GM12878 (cell line): ENCODE measurements at regions not wholly inside any gene's neighbourhood (a gene's known extent, or its start where the extent isn't known, plus 50 kb on each side); places are given as distances from the start of the nearest gene placed in this dataset.

Experiments
- ATAC-seq: fragments of 200-7000 bp; cut with Tn5 transposase; 3 replicates; pipeline ENCODE4 v1.9.1; 2020; ENCODE audit warnings: mild to moderate bottlenecking, moderate library complexity
- BruUV-seq: library from RNA; stranded (reverse); fragments of 400-500 nt; replicated peaks from 2 replicates; lab custom pipeline; 2021; lab: Mats Ljungman, UMichigan
- CTCF ChIA-PET: fragments of 300-600 bp; sonication (Branson Sonifier 250); formaldehyde crosslinking; extraction: SDS; loops from one replicate; lab custom pipeline; 2021; ENCODE audit warnings: inconsistent platforms; lab: Yijun Ruan, JAX
- POLR2A ChIA-PET: fragments of 350-600 bp; formaldehyde crosslinking; extraction: SDS; loops from one replicate; lab custom pipeline; 2021; ENCODE audit warnings: inconsistent platforms; lab: Charles Lee
- RAD21 ChIA-PET: fragments of 300-600 bp; sonication (Branson Sonifier 250); formaldehyde crosslinking; loops from one replicate; lab custom pipeline; 2023; ENCODE audit warnings: antibody characterized with exemption; ENCODE audit not compliant: unreplicated experiment; lab: Charles Lee
- SMC1A ChIA-PET: fragments of 300-600 bp; sonication (Branson Sonifier 250); formaldehyde crosslinking; loops from one replicate; lab custom pipeline; 2023; ENCODE audit not compliant: unreplicated experiment, uncharacterized antibody; lab: Charles Lee
- DNase-seq: peaks from one replicate; pipeline ENCODE4 v3.0.0-alpha.2; 2011; ENCODE audit warnings: low read depth, low spot score
- FAIRE-seq: peaks from 3 replicates; lab custom pipeline; 2011; peaks lifted over from hg19 to GRCh38; lab: Jason Lieb, UNC
- H2AFZ ChIP-seq: 2 replicates; pipeline ENCODE4 v1.6.0; 2011; ENCODE audit warnings: low read depth, low read length, control low read depth; ENCODE audit not compliant: control insufficient read depth
- H3K27ac ChIP-seq: 2 replicates; pipeline ENCODE4 v1.5.1; 2011; ENCODE audit warnings: control low read depth; ENCODE audit not compliant: control insufficient read depth, insufficient read depth
- H3K27me3 ChIP-seq, 2 experiments: replicated peaks in 1 of 2; 2 replicates each; pipeline versions ENCODE4 v1.6.0 to v1.6.1; 2011; ENCODE audit warnings: low read length in 1 of 2; ENCODE audit not compliant: control insufficient read depth in 2 of 2, insufficient read depth in 2 of 2
- H3K36me3 ChIP-seq, 2 experiments: 2 replicates each; pipeline ENCODE4 v1.5.1; 2011; ENCODE audit warnings: low read length in 1 of 2; ENCODE audit not compliant: control insufficient read depth in 2 of 2, insufficient read depth in 2 of 2
- H3K4me1 ChIP-seq: 2 replicates; pipeline ENCODE4 v1.6.1; 2011; ENCODE audit warnings: mild to moderate bottlenecking, low read length, moderate library complexity, mixed read lengths; ENCODE audit not compliant: control insufficient read depth, insufficient read depth
- H3K4me2 ChIP-seq: 2 replicates; pipeline ENCODE4 v1.6.0; 2011; ENCODE audit warnings: control low read depth; ENCODE audit not compliant: control insufficient read depth, insufficient read depth
- H3K4me3 ChIP-seq: fragments of 200-600 bp; sonication (generic); 2 replicates; pipeline ENCODE4 v1.5.1; 2016
- H3K79me2 ChIP-seq: 2 replicates; pipeline ENCODE4 v1.6.0; 2011; ENCODE audit warnings: low read length; ENCODE audit not compliant: control insufficient read depth, insufficient read depth
- H3K9ac ChIP-seq: 2 replicates; pipeline ENCODE4 v1.8.0; 2011; ENCODE audit warnings: low read length, control low read depth, mixed read lengths; ENCODE audit not compliant: control insufficient read depth, insufficient read depth
- H3K9me3 ChIP-seq: replicated peaks from 3 replicates; pipeline ENCODE4 v1.5.1; 2011; ENCODE audit warnings: mild to moderate bottlenecking, low read length; ENCODE audit not compliant: control insufficient read depth, insufficient read depth
- H4K20me1 ChIP-seq: 2 replicates; pipeline ENCODE4 v1.6.0; 2011; ENCODE audit not compliant: control insufficient read depth, insufficient read depth
- BCL11A ChIP-seq: IDR thresholded peaks from 2 replicates; pipeline ENCODE4 v1.6.1; 2011; ENCODE audit warnings: low read depth, low read length
- FOS ChIP-seq: IDR thresholded peaks from 3 replicates; pipeline ENCODE4 v1.6.1; 2011; ENCODE audit warnings: borderline replicate concordance; ENCODE audit not compliant: insufficient read length; ENCODE audit errors: extremely low read depth
- IRF5 ChIP-seq: fragments of 450-650 bp; IDR thresholded peaks from 2 replicates; pipeline ENCODE4 v1.6.1; 2017; ENCODE audit warnings: borderline replicate concordance
- KAT2A ChIP-seq: conservative IDR thresholded peaks from 2 replicates; pipeline ENCODE4 v1.6.1; 2011; ENCODE audit warnings: low read depth, low read length; ENCODE audit not compliant: control insufficient read depth
- MAX ChIP-seq: IDR thresholded peaks from 2 replicates; pipeline ENCODE4 v1.6.1; 2012; ENCODE audit warnings: low read depth, low read length, improper control_type of control experiment
- NFXL1 ChIP-seq: fragments of 450-650 bp; IDR thresholded peaks from 2 replicates; pipeline ENCODE4 v1.6.1; 2017; ENCODE audit warnings: antibody characterized with exemption, mild to moderate bottlenecking, borderline replicate concordance
- ZNF384 ChIP-seq: IDR thresholded peaks from 2 replicates; pipeline ENCODE4 v1.6.1; 2012; ENCODE audit warnings: low read depth, mild to moderate bottlenecking, low read length, improper control_type of control experiment, borderline replicate concordance
- ZSCAN29 ChIP-seq: fragments of 450-650 bp; IDR thresholded peaks from 2 replicates; pipeline ENCODE4 v1.6.1; 2017; ENCODE audit warnings: mild to moderate bottlenecking, moderate library complexity
- WGBS: methylation state at CpG from one replicate; pipeline ENCODE4 v1.1.6; 2016; ENCODE audit warnings: low lambda C conversion rate; ENCODE audit not compliant: insufficient replicate concordance, insufficient coverage; ENCODE audit errors: missing lambda C conversion rate; 5-methylcytosine and 5-hydroxymethylcytosine counted together
- in situ Hi-C: fragments of 300-500 bp; cut with MboI; formaldehyde crosslinking; loops from 9 replicates; pipeline ENCODE4 v1.14.3; 2018; ENCODE audit warnings: mixed read lengths
- intact Hi-C: fragments of 100-400 bp; cut with micrococcal nuclease; formaldehyde crosslinking; loops from one replicate; pipeline ENCODE4 v1.14.2; 2022; ENCODE audit not compliant: unreplicated experiment
- TF ChIP-seq, protein P1 (sequence below): fragments of 450-650 bp; IDR thresholded peaks from 2 replicates; pipeline ENCODE4 v1.6.1; 2017; ENCODE audit warnings: mild to moderate bottlenecking, moderate library complexity
- TF ChIP-seq, protein P2 (sequence below): IDR thresholded peaks from 2 replicates; pipeline ENCODE4 v1.6.1; 2012; ENCODE audit warnings: improper control_type of control experiment, low read depth, low read length; ENCODE audit not compliant: insufficient replicate concordance

DNA sequence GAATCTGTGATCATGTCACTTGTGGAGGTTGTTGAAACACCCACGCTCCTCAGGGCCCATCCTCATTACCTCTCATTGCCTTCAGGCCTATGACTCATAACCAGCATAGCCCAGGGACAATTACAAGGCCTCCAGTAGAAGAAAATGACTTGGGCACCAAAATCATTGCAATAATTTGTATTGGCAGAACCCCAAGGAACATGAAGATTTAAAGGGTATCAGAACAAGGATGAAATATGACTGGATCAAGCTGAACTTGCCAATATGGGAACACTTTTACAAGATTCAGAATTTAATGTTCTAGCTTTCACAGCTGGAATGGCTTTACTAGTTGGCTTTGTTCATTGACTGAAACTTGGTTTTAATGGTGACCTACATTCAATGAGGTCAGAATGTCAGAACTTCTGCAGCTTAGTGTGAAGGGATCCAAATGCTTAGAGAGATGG, 156.4 kb downstream of the COPS8 start (continued):
- TF ChIP-seq IRF5 (no peak), MAX (no peak)

GRCh38 chr2:237243487-237243886, 157.8 kb downstream of the COPS8 start:
- DNase-seq (no peak), FAIRE-seq (no peak), ATAC-seq (no peak)
- BruUV-seq, result no TSS peak
- Histone ChIP-seq H3K36me3 (no peaks in the 10 kb centered on the region), H2AFZ (no peak overlapping the region), H3K4me3 (no peak overlapping the region), H3K79me2 (no peaks in the 10 kb centered on the region), H3K27ac (no peak overlapping the region), H3K4me1 (no peaks in the 10 kb centered on the region), H4K20me1 (no peaks in the 10 kb centered on the region), H3K4me2 (no peak overlapping the region), H3K9ac (no peak overlapping the region), H3K27me3 (no peaks in the 10 kb centered on the region), H3K9me3 (no peaks in the 10 kb centered on the region; the same call in 1 of the 3 replicates)
- ChIA-PET SMC1A (no interaction called here), RAD21 (no interaction called here), CTCF (no interaction called here), POLR2A (no interaction called here)
- in situ Hi-C loops (no loop called here), intact Hi-C loops (no loop called here)
- WGBS, result 0% methylated on average over 2 of the region's 2 CpGs
- TF ChIP-seq NFXL1 (no peak), FOS (no peak), ZSCAN29 (no peak), BCL11A (no peak), ZNF384 (no peak), KAT2A (no peak)
- TF ChIP-seq, protein P1, sequence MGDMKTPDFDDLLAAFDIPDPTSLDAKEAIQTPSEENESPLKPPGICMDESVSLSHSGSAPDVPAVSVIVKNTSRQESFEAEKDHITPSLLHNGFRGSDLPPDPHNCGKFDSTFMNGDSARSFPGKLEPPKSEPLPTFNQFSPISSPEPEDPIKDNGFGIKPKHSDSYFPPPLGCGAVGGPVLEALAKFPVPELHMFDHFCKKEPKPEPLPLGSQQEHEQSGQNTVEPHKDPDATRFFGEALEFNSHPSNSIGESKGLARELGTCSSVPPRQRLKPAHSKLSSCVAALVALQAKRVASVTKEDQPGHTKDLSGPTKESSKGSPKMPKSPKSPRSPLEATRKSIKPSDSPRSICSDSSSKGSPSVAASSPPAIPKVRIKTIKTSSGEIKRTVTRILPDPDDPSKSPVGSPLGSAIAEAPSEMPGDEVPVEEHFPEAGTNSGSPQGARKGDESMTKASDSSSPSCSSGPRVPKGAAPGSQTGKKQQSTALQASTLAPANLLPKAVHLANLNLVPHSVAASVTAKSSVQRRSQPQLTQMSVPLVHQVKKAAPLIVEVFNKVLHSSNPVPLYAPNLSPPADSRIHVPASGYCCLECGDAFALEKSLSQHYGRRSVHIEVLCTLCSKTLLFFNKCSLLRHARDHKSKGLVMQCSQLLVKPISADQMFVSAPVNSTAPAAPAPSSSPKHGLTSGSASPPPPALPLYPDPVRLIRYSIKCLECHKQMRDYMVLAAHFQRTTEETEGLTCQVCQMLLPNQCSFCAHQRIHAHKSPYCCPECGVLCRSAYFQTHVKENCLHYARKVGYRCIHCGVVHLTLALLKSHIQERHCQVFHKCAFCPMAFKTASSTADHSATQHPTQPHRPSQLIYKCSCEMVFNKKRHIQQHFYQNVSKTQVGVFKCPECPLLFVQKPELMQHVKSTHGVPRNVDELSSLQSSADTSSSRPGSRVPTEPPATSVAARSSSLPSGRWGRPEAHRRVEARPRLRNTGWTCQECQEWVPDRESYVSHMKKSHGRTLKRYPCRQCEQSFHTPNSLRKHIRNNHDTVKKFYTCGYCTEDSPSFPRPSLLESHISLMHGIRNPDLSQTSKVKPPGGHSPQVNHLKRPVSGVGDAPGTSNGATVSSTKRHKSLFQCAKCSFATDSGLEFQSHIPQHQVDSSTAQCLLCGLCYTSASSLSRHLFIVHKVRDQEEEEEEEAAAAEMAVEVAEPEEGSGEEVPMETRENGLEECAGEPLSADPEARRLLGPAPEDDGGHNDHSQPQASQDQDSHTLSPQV, result no peak
- TF ChIP-seq, protein P2, sequence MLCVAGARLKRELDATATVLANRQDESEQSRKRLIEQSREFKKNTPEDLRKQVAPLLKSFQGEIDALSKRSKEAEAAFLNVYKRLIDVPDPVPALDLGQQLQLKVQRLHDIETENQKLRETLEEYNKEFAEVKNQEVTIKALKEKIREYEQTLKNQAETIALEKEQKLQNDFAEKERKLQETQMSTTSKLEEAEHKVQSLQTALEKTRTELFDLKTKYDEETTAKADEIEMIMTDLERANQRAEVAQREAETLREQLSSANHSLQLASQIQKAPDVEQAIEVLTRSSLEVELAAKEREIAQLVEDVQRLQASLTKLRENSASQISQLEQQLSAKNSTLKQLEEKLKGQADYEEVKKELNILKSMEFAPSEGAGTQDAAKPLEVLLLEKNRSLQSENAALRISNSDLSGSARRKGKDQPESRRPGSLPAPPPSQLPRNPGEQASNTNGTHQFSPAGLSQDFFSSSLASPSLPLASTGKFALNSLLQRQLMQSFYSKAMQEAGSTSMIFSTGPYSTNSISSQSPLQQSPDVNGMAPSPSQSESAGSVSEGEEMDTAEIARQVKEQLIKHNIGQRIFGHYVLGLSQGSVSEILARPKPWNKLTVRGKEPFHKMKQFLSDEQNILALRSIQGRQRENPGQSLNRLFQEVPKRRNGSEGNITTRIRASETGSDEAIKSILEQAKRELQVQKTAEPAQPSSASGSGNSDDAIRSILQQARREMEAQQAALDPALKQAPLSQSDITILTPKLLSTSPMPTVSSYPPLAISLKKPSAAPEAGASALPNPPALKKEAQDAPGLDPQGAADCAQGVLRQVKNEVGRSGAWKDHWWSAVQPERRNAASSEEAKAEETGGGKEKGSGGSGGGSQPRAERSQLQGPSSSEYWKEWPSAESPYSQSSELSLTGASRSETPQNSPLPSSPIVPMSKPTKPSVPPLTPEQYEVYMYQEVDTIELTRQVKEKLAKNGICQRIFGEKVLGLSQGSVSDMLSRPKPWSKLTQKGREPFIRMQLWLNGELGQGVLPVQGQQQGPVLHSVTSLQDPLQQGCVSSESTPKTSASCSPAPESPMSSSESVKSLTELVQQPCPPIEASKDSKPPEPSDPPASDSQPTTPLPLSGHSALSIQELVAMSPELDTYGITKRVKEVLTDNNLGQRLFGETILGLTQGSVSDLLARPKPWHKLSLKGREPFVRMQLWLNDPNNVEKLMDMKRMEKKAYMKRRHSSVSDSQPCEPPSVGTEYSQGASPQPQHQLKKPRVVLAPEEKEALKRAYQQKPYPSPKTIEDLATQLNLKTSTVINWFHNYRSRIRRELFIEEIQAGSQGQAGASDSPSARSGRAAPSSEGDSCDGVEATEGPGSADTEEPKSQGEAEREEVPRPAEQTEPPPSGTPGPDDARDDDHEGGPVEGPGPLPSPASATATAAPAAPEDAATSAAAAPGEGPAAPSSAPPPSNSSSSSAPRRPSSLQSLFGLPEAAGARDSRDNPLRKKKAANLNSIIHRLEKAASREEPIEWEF, result no peak
